ENCODE measurements at regions not wholly inside any gene's neighbourhood (a gene's known extent, or its start where the extent isn't known, plus 50 kb on each side); places are given as distances from the start of the nearest gene placed in this dataset.

Small RNAs in the stretch of these regions (small RNA-seq; reads per million reads assigned to genes)
- 0 reads per million in 2 experiments for gene RF00322
- 0 reads per million in 2 experiments for gene RNU6-1075P

All from SK-MEL-5 (cell line).